Globus pallidus (tissue), 1 donor: ENCODE measurements at regions not wholly inside any gene's neighbourhood (a gene's known extent, or its start where the extent isn't known, plus 50 kb on each side); places are given as distances from the start of the nearest gene placed in this dataset.
A peak's percentile ranks its signal among the peaks of the same experiment; 100 is the strongest.

Experiments
- DNase-seq: peaks from one replicate; pipeline ENCODE4 v3.0.0-alpha.2; 2015; ENCODE audit warnings: low spot score

GRCh38 chr3:59698091-59698490, 648.3 kb upstream of the CFAP20DC start:
- DNase-seq: no peak

- DNase-seq: no peak
Measured at GRCh38 chr3:59696783-59697182, 647.0 kb upstream of the CFAP20DC start.

- no peak for DNase-seq
Measured at GRCh38 chr3:59695860-59696259, 646.0 kb upstream of the CFAP20DC start.

- DNase-seq: no peak
Measured at GRCh38 chr3:59692117-59692516, 642.3 kb upstream of the CFAP20DC start.

GRCh38 chr3:59690886-59691285, 641.1 kb upstream of the CFAP20DC start:
- no peak for DNase-seq

- DNase-seq: no peak
Measured at GRCh38 chr3:59688636-59689035, 638.8 kb upstream of the CFAP20DC start.

GRCh38 chr3:59685432-59685831, 635.6 kb upstream of the CFAP20DC start:
- no peak for DNase-seq

- no peak for DNase-seq
Measured at GRCh38 chr3:59684766-59685165, 634.9 kb upstream of the CFAP20DC start.

- DNase-seq: no peak
Measured at GRCh38 chr3:59680919-59681318, 631.1 kb upstream of the CFAP20DC start.

GRCh38 chr3:59677747-59678702, 628.2 kb upstream of the CFAP20DC start:
- DNase-seq: no peak

GRCh38 chr3:59675495-59675894, 625.7 kb upstream of the CFAP20DC start:
- no peak for DNase-seq

- DNase-seq: no peak
Measured at GRCh38 chr3:59663076-59663850, 613.4 kb upstream of the CFAP20DC start.

GRCh38 chr3:59660852-59661625, 611.2 kb upstream of the CFAP20DC start:
- DNase-seq: no peak

- DNase-seq: no peak
Measured at GRCh38 chr3:59660376-59660775, 610.6 kb upstream of the CFAP20DC start.

- no peak for DNase-seq
Measured at GRCh38 chr3:59659755-59660154, 609.9 kb upstream of the CFAP20DC start.

GRCh38 chr3:59658866-59659265, 609.0 kb upstream of the CFAP20DC start:
- no peak for DNase-seq

GRCh38 chr3:59658274-59658673, 608.4 kb upstream of the CFAP20DC start:
- DNase-seq: no peak

- no peak for DNase-seq
Measured at GRCh38 chr3:59655418-59656015, 605.7 kb upstream of the CFAP20DC start.

- DNase-seq: no peak
Measured at GRCh38 chr3:59654480-59655417, 604.9 kb upstream of the CFAP20DC start.

- peak; percentile 19 for DNase-seq
Measured at GRCh38 chr3:59654123-59654479, 604.3 kb upstream of the CFAP20DC start.
